ENCODE measurements at regions not wholly inside any gene's neighbourhood (a gene's known extent, or its start where the extent isn't known, plus 50 kb on each side); places are given as distances from the start of the nearest gene placed in this dataset.

GRCh38 chr14:98208943-98209342, 1063.1 kb downstream of the BCL11B start:
- H3K36me3 ChIP-seq (replicated peaks in 1 of 2; ENCODE audit: control insufficient read depth in 1 of 2, insufficient read depth in 2 of 2, low read length in 2 of 2): no peaks in the 10 kb centered on the region
- DNase-seq (ENCODE audit: low spot score): no peak
- H3K9ac ChIP-seq (ENCODE audit: insufficient read depth, low read depth, low read length): no peak overlapping the region
- H3K4me2 ChIP-seq (ENCODE audit: low read depth, low read length): no peak overlapping the region
- BruUV-seq (replicated peaks): no TSS peak
- no peak for ATAC-seq
- CTCF ChIA-PET (ENCODE audit: low intra/inter-chr PET ratio, low total read pairs): no interaction called here
- H3K79me2 ChIP-seq (ENCODE audit: insufficient read depth, low read length): no peaks in the 10 kb centered on the region
- WGBS (ENCODE audit: low lambda C conversion rate): 51% methylated on average over 3 of the region's 4 CpGs
- TF ChIP-seq ZBTB25 (CRISPR knock-in tag; IDR thresholded peaks at IDR 0.05) (no peak), PCBP2 (optimal IDR thresholded peaks at IDR 0.05; ENCODE audit: low read depth, low read length, poor library complexity, severe bottlenecking) (no peak), ZNF282 (IDR thresholded peaks at IDR 0.05; ENCODE audit: partially characterized antibody) (no peak), PPARG (CRISPR knock-in tag; conservative IDR thresholded peaks at IDR 0.05) (no peak), ZNF33B (CRISPR knock-in tag; IDR thresholded peaks at IDR 0.05) (no peak), ZC3H13 (CRISPR knock-in tag; IDR thresholded peaks at IDR 0.05) (no peak), ZNF740 (CRISPR knock-in tag; IDR thresholded peaks at IDR 0.05) (no peak), ZEB1 (IDR thresholded peaks at IDR 0.05; ENCODE audit: insufficient replicate concordance, low read depth) (no peak), CSRNP1 (CRISPR knock-in tag; IDR thresholded peaks at IDR 0.05) (no peak), PHF5A (CRISPR knock-in tag; IDR thresholded peaks at IDR 0.05; ENCODE audit: low read depth, unreplicated experiment) (no peak)
- no peak overlapping the region for H3K4me3 ChIP-seq (replicated peaks in 1 of 3; ENCODE audit: insufficient read depth in 1 of 3, low read depth in 2 of 3, low read length in 3 of 3)
- H3K9me3 ChIP-seq (ENCODE audit: low read length): peaks cover 52% of the 10 kb centered on the region
- H3K4me1 ChIP-seq (ENCODE audit: insufficient read depth, low read length): no peaks in the 10 kb centered on the region
- no peak for FAIRE-seq
- no peak overlapping the region for H3K27ac ChIP-seq (ENCODE audit: extremely low read length, insufficient read depth, low read length)
- H3K27me3 ChIP-seq (ENCODE audit: control insufficient read depth in 1 of 2, insufficient read depth in 2 of 2, low read length in 2 of 2): no peaks in the 10 kb centered on the region
- H2AFZ ChIP-seq (ENCODE audit: low read length): no peak overlapping the region
- POLR2A ChIA-PET: no interaction called here
- no peaks in the 10 kb centered on the region for H4K20me1 ChIP-seq (ENCODE audit: insufficient read depth, low read length)
- intact Hi-C loops (cut with micrococcal nuclease; ENCODE audit: unreplicated experiment) (no loop called here), in situ Hi-C loops (cut with HindIII; ENCODE audit: extremely low pct_ligation_motif_present, low pct_unique_long_range_greater_than_20kb) (no loop called here)

Measured in HepG2 (cell line).